ENCODE measurements at regions not wholly inside any gene's neighbourhood (a gene's known extent, or its start where the extent isn't known, plus 50 kb on each side); places are given as distances from the start of the nearest gene placed in this dataset.
A peak's percentile ranks its signal among the peaks of the same experiment; 100 is the strongest.

DNA sequence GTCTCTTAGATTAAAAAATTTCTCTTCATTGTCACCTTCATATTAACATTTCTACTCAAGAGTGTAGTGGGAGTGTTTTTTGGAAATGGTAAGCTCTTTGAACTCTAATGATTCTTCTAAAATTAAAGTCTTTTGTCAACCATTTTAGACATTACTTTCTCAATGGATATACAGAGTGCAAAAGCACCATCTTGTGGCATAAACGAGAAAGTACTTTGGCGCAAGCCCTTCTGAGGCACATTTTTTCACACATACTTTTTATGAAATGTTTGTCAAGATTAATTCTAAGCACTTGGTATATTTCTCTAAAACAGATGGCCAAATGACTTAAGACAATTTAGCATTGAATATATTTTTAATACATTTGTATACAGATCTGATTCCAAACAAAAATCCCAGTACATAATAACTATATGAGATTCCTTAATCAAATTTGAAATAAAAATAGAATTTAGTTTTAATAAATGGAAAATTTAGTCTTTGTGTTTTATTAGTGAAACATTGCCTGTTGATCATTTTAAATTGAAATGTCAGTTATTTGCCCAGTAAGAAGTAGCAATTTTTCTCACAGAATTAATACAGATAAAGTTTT, 63.3 kb upstream of the GALNT5 start:
- DNase-seq: no peak
- intact Hi-C loops (cut with DNase I; ENCODE audit: low total_unique reads): no loop called here

DNA sequence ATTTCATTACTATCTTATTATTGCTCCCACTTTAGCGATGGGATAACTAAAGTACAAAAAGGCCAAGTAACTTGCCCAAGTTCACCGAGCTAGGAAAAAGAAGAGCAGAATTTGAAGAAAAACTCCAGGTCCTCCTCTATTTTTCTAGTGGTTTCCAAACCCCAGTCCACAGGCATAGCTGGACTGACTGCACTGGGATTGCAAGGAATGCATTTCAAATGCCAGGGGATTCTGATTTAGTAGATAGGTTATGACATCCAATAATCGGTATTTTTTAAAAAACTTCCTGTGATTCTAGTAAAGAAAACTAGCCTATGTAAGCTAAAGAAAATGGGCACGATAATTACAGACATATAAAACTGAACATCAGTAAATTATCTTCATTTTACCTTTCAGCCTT, 62.7 kb upstream of the GALNT5 start:
- TF ChIP-seq, protein P1, sequence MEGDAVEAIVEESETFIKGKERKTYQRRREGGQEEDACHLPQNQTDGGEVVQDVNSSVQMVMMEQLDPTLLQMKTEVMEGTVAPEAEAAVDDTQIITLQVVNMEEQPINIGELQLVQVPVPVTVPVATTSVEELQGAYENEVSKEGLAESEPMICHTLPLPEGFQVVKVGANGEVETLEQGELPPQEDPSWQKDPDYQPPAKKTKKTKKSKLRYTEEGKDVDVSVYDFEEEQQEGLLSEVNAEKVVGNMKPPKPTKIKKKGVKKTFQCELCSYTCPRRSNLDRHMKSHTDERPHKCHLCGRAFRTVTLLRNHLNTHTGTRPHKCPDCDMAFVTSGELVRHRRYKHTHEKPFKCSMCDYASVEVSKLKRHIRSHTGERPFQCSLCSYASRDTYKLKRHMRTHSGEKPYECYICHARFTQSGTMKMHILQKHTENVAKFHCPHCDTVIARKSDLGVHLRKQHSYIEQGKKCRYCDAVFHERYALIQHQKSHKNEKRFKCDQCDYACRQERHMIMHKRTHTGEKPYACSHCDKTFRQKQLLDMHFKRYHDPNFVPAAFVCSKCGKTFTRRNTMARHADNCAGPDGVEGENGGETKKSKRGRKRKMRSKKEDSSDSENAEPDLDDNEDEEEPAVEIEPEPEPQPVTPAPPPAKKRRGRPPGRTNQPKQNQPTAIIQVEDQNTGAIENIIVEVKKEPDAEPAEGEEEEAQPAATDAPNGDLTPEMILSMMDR (IDR thresholded peaks at IDR 0.05): no peak
- no peak for TF ChIP-seq POLR2A (IDR thresholded peaks at IDR 0.05)
- no peaks in the 10 kb centered on the region for H3K36me3 ChIP-seq (ENCODE audit: low read depth, missing control alignments)
- WGBS, 2 donors: 74 to 78% methylated on average over 4 of the region's 4 CpGs
- intact Hi-C loops (cut with DNase I; ENCODE audit: low total_unique reads): no loop called here
- no peaks in the 10 kb centered on the region for H3K27me3 ChIP-seq
- no peaks in the 10 kb centered on the region for H3K4me1 ChIP-seq
- no peak overlapping the region for H3K4me3 ChIP-seq
- no peak for DNase-seq
- H3K27ac ChIP-seq: no peak overlapping the region
- H3K9me3 ChIP-seq: no peaks in the 10 kb centered on the region

More for the DNA sequence above, 63.3 kb upstream of the GALNT5 start:
- Histone ChIP-seq H3K27ac (no peak overlapping the region), H3K4me1 (no peaks in the 10 kb centered on the region), H3K36me3 (ENCODE audit: low read depth, missing control alignments) (no peaks in the 10 kb centered on the region), H3K9me3 (no peaks in the 10 kb centered on the region), H3K27me3 (no peaks in the 10 kb centered on the region), H3K4me3 (no peak overlapping the region)
- WGBS, 2 donors: 26 to 40% methylated on average over 2 of the region's 2 CpGs
- TF ChIP-seq, protein P1 (IDR thresholded peaks at IDR 0.05): peak; percentile 23 to 55 (median 41)
- no peak for TF ChIP-seq POLR2A (IDR thresholded peaks at IDR 0.05)

DNA sequence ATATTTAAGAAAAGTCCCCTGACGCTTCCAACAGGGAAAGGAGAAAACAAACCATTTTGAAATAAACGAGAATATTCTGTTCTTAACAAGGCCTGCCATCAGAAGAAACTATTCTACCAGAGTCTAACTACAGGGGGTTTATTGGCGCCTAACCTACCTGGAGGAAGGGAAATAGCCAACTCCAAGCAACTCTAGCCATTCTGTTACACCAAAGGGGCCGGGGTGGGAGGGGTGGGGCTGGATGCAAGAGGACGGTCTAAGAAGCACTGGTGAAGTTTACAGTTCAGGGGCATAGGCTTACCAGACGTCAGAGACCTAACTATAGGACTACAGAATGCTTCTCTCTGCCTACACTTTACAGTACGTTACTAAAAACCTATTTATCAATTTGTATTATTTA, 60.5 kb upstream of the GALNT5 start:
- no peak for TF ChIP-seq POLR2A (IDR thresholded peaks at IDR 0.05)
- TF ChIP-seq, protein P1 (IDR thresholded peaks at IDR 0.05): no peak
- DNase-seq: no peak
- intact Hi-C loops (cut with DNase I; ENCODE audit: low total_unique reads): no loop called here
- 77 to 79% methylated on average over 7 of the region's 7 CpGs for WGBS, 2 donors
- Histone ChIP-seq H3K4me3 (no peak overlapping the region), H3K9me3 (no peaks in the 10 kb centered on the region), H3K27me3 (no peaks in the 10 kb centered on the region), H3K36me3 (ENCODE audit: low read depth, missing control alignments) (no peaks in the 10 kb centered on the region), H3K4me1 (no peaks in the 10 kb centered on the region), H3K27ac (no peak overlapping the region)

DNA sequence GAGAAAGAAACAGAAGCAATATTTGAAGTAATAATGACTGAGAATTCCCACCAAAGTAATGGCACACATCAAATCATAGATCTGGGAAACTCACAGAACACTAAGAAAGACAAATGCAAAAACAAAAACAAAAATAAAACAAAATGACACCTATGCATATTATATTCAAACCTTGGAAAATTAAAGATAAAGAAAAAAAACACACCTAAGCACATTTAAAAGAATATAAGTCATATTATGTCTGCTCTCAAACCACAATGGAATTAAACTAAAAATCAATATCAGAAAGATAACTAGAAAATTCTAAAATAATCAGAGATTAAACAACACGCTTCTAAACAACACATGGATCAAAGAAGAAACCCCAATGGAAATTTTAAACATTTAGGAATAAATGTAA, 59.7 kb upstream of the GALNT5 start:
- no peak overlapping the region for H3K27ac ChIP-seq

More for the DNA sequence above, 59.7 kb upstream of the GALNT5 start:
- whole genome bisulfite sequencing, 2 donors: 82 to 92% methylated on average over 1 of the region's 1 CpG
- TF ChIP-seq, protein P1 (IDR thresholded peaks at IDR 0.05): no peak
- TF ChIP-seq POLR2A (IDR thresholded peaks at IDR 0.05): no peak
- Histone ChIP-seq H3K9me3 (no peaks in the 10 kb centered on the region), H3K36me3 (ENCODE audit: low read depth, missing control alignments) (no peaks in the 10 kb centered on the region), H3K27me3 (no peaks in the 10 kb centered on the region), H3K4me1 (no peaks in the 10 kb centered on the region), H3K4me3 (no peak overlapping the region)
- DNase-seq: no peak
- intact Hi-C loops (cut with DNase I; ENCODE audit: low total_unique reads): no loop called here

Data from testis (tissue), 2 donors.